SK-N-SH treated with all-trans-retinoic acid at 6 μM for 48 hours (cell line): ENCODE measurements at regions not wholly inside any gene's neighbourhood (a gene's known extent, or its start where the extent isn't known, plus 50 kb on each side); places are given as distances from the start of the nearest gene placed in this dataset.

Experiments
- ATAC-seq: fragments of 200-7000 bp; cut with Tn5 transposase; 3 replicates; pipeline ENCODE4 v1.9.1; 2020; ENCODE audit warnings: mild to moderate bottlenecking, moderate library complexity
- ARNTL ChIP-seq: fragments of 450-650 bp; formaldehyde crosslinking; IDR thresholded peaks from 2 replicates; pipeline ENCODE4 v1.5.0; 2020; ENCODE audit warnings: low read depth, mild to moderate bottlenecking, moderate library complexity, borderline replicate concordance
- BACH2 ChIP-seq: fragments of 250-450 bp; sonication (Bioruptor Pico); IDR thresholded peaks from 2 replicates; pipeline ENCODE4 v1.9.0; 2021; ENCODE audit warnings: mild to moderate bottlenecking, borderline replicate concordance
- CREB5 ChIP-seq: fragments of 250-450 bp; sonication (Bioruptor Pico); IDR thresholded peaks from 2 replicates; pipeline ENCODE4 v1.5.1; 2020; ENCODE audit warnings: low read depth, mild to moderate bottlenecking, moderate library complexity
- CSDC2 ChIP-seq: fragments of 250-450 bp; sonication (Bioruptor Pico); IDR thresholded peaks from 2 replicates; pipeline ENCODE4 v1.5.0; 2020; ENCODE audit warnings: mild to moderate bottlenecking, moderate library complexity
- CSRNP3 ChIP-seq: fragments of 250-450 bp; sonication (Bioruptor Pico); IDR thresholded peaks from 2 replicates; pipeline ENCODE4 v1.5.1; 2021; ENCODE audit warnings: mild to moderate bottlenecking, moderate library complexity
- ESRRG ChIP-seq: fragments of 250-450 bp; sonication (Bioruptor Pico); IDR thresholded peaks from 2 replicates; pipeline ENCODE4 v1.6.1; 2021; ENCODE audit warnings: mild to moderate bottlenecking
- GLIS3 ChIP-seq: fragments of 250-450 bp; sonication (Bioruptor Pico); IDR thresholded peaks from 2 replicates; pipeline ENCODE4 v1.5.0; 2020; ENCODE audit warnings: mild to moderate bottlenecking, moderate library complexity
- OSR1 ChIP-seq: fragments of 250-450 bp; sonication (Bioruptor Pico); IDR thresholded peaks from 2 replicates; pipeline ENCODE4 v1.8.0; 2022; ENCODE audit warnings: moderate library complexity, mild to moderate bottlenecking, inconsistent platforms
- PATZ1 ChIP-seq: fragments of 250-450 bp; sonication (Bioruptor Pico); IDR thresholded peaks from 2 replicates; pipeline ENCODE4 v1.8.0; 2020; ENCODE audit warnings: mild to moderate bottlenecking, moderate library complexity, borderline replicate concordance
- PPARA ChIP-seq: fragments of 250-450 bp; sonication (Bioruptor Pico); IDR thresholded peaks from 2 replicates; pipeline ENCODE4 v1.5.0; 2020; ENCODE audit warnings: mild to moderate bottlenecking, borderline replicate concordance
- RARB ChIP-seq: fragments of 250-450 bp; sonication (Bioruptor Pico); IDR thresholded peaks from 2 replicates; pipeline ENCODE4 v1.8.0; 2021; ENCODE audit warnings: mild to moderate bottlenecking, moderate library complexity
- SNAI2 ChIP-seq: fragments of 250-450 bp; sonication (Bioruptor Pico); IDR thresholded peaks from 2 replicates; pipeline ENCODE4 v1.5.0; 2020; ENCODE audit warnings: mild to moderate bottlenecking, moderate library complexity
- TCF4 ChIP-seq: fragments of 250-450 bp; sonication (Bioruptor Pico); IDR thresholded peaks from 2 replicates; pipeline ENCODE4 v1.8.0; 2021; ENCODE audit warnings: mild to moderate bottlenecking, moderate library complexity, borderline replicate concordance
- TOX ChIP-seq: fragments of 250-450 bp; sonication (Bioruptor Pico); IDR thresholded peaks from 2 replicates; pipeline ENCODE4 v1.8.0; 2021; ENCODE audit warnings: mild to moderate bottlenecking, moderate library complexity, borderline replicate concordance
- TSHZ2 ChIP-seq: fragments of 250-450 bp; sonication (Bioruptor Pico); IDR thresholded peaks from 2 replicates; pipeline ENCODE4 v1.5.0; 2020; ENCODE audit warnings: mild to moderate bottlenecking, moderate library complexity
- ZFP3 ChIP-seq: fragments of 250-450 bp; sonication (Bioruptor Pico); IDR thresholded peaks from 2 replicates; pipeline ENCODE4 v1.5.0; 2020; ENCODE audit warnings: mild to moderate bottlenecking, moderate library complexity
- ZFP30 ChIP-seq: fragments of 450-650 bp; formaldehyde crosslinking; IDR thresholded peaks from 2 replicates; pipeline ENCODE4 v1.5.0; 2022; ENCODE audit warnings: mild to moderate bottlenecking, moderate library complexity
- ZNF565 ChIP-seq: fragments of 450-650 bp; formaldehyde crosslinking; conservative IDR thresholded peaks from 2 replicates; pipeline ENCODE4 v1.5.0; 2020; ENCODE audit warnings: low read depth, mild to moderate bottlenecking, moderate library complexity
- ZNF70 ChIP-seq: fragments of 450-650 bp; formaldehyde crosslinking; IDR thresholded peaks from 2 replicates; pipeline ENCODE4 v1.5.0; 2020; ENCODE audit warnings: mild to moderate bottlenecking, moderate library complexity
- ZNF8 ChIP-seq: fragments of 450-650 bp; formaldehyde crosslinking; IDR thresholded peaks from 2 replicates; pipeline ENCODE4 v1.5.0; 2020; ENCODE audit warnings: mild to moderate bottlenecking, moderate library complexity

GRCh38 chr6:115680621-115681020, 380.1 kb downstream of the FRK start:
- TF ChIP-seq CSRNP3 (CRISPR knock-in tag): no peak
- TF ChIP-seq ZFP3: no peak
- no peak for TF ChIP-seq CREB5 (CRISPR knock-in tag)
- TF ChIP-seq GLIS3: no peak
- TF ChIP-seq PPARA (CRISPR knock-in tag): no peak
- TF ChIP-seq TCF4: no peak
- no peak for TF ChIP-seq ZNF8
- TF ChIP-seq TSHZ2: no peak
- TF ChIP-seq ZFP30 (CRISPR knock-in tag): no peak
- no peak for TF ChIP-seq ZNF565 (CRISPR knock-in tag)
- TF ChIP-seq SNAI2 (CRISPR knock-in tag): no peak
- TF ChIP-seq, all 23 proteins: peak for 0
- no peak for ATAC-seq

GRCh38 chr6:115677198-115677597, 383.5 kb downstream of the FRK start:
- ATAC-seq: no peak
- TF ChIP-seq ZFP3 (no peak), ZNF565 (CRISPR knock-in tag) (no peak), RARB (CRISPR knock-in tag) (no peak), CSDC2 (CRISPR knock-in tag) (no peak), BACH2 (no peak), CSRNP3 (CRISPR knock-in tag) (no peak), OSR1 (CRISPR knock-in tag) (no peak), CREB5 (CRISPR knock-in tag) (no peak), PPARA (CRISPR knock-in tag) (no peak), ARNTL (CRISPR knock-in tag) (no peak), ESRRG (CRISPR knock-in tag) (no peak), TOX (CRISPR knock-in tag) (no peak), ZFP30 (CRISPR knock-in tag) (no peak), TSHZ2 (no peak), ZNF70 (CRISPR knock-in tag) (no peak), ZNF8 (no peak), GLIS3 (no peak), PATZ1 (CRISPR knock-in tag) (no peak)
